ENCODE measurements at regions not wholly inside any gene's neighbourhood (a gene's known extent, or its start where the extent isn't known, plus 50 kb on each side); places are given as distances from the start of the nearest gene placed in this dataset.

DNA sequence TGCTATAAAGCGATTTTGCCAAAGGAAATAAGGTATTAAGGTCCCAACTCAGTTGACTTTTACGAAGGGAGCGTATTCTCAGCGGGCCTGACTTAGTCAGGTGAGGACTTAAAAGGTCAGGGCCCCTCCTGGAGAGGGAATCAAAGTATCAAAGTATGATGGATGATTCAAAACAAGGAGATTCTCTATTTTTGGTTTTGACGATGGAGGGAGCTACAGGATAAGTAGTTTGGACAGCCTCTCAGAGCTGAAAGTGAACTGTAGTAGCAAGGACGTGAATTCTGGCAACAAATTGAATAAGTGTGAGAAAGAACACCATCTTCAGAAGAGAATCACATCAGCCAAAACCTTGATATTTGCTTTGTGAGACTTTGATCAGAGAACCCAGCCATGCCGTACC lies 1186.5 kb downstream of the SI start:
- in situ Hi-C loops (cut with MboI; ENCODE audit: low sequenced_read_pairs in 4 of 4) = no loop called here
- intact Hi-C loops (cut with DNase I; ENCODE audit: low total_unique reads) = no loop called here
- Histone ChIP-seq H3K4me1 (no peaks in the 10 kb centered on the region), H3K36me3 (no peaks in the 10 kb centered on the region), H3K9me3 (no peaks in the 10 kb centered on the region), H3K27ac (no peak overlapping the region), H3K4me3 (no peak overlapping the region), H3K27me3 (no peaks in the 10 kb centered on the region)
- TF ChIP-seq POLR2A (IDR thresholded peaks at IDR 0.05) = no peak
- TF ChIP-seq, protein P1, sequence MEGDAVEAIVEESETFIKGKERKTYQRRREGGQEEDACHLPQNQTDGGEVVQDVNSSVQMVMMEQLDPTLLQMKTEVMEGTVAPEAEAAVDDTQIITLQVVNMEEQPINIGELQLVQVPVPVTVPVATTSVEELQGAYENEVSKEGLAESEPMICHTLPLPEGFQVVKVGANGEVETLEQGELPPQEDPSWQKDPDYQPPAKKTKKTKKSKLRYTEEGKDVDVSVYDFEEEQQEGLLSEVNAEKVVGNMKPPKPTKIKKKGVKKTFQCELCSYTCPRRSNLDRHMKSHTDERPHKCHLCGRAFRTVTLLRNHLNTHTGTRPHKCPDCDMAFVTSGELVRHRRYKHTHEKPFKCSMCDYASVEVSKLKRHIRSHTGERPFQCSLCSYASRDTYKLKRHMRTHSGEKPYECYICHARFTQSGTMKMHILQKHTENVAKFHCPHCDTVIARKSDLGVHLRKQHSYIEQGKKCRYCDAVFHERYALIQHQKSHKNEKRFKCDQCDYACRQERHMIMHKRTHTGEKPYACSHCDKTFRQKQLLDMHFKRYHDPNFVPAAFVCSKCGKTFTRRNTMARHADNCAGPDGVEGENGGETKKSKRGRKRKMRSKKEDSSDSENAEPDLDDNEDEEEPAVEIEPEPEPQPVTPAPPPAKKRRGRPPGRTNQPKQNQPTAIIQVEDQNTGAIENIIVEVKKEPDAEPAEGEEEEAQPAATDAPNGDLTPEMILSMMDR (IDR thresholded peaks at IDR 0.05 in 4 of 5, conservative IDR thresholded peaks at IDR 0.05 in 1 of 5) = no peak
- no peak for ATAC-seq
- no peak for DNase-seq

DNA sequence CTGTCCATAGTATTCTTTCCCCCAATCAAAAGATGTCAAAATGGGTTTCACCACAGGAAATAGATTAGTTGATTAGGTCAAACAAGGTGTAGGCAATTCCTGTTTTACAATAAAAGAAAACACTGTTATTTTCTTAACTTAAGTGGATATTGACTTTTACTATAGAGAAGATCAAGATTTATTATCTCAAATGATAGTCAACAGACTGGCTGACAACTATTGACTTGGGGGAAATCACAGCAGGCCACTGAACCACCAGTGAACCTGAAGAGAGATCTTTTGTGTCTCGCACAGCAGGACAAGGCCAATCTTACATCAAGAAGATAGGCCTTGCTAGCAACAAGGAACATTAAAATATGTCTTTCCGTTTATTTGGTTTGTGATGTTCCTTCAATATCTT lies 1187.6 kb downstream of the SI start:
- no peak for TF ChIP-seq POLR2A (IDR thresholded peaks at IDR 0.05)
- TF ChIP-seq, protein P1 (IDR thresholded peaks at IDR 0.05 in 4 of 5, conservative IDR thresholded peaks at IDR 0.05 in 1 of 5) = no peak
- in situ Hi-C loops (cut with MboI; ENCODE audit: low sequenced_read_pairs in 4 of 4) = no loop called here
- intact Hi-C loops (cut with DNase I; ENCODE audit: low total_unique reads) = no loop called here
- DNase-seq (no peak), ATAC-seq (no peak)
- no peaks in the 10 kb centered on the region for H3K4me1 ChIP-seq
- no peaks in the 10 kb centered on the region for H3K36me3 ChIP-seq
- H3K27ac ChIP-seq = no peak overlapping the region
- no peaks in the 10 kb centered on the region for H3K9me3 ChIP-seq
- H3K4me3 ChIP-seq = no peak overlapping the region
- H3K27me3 ChIP-seq = no peaks in the 10 kb centered on the region

DNA sequence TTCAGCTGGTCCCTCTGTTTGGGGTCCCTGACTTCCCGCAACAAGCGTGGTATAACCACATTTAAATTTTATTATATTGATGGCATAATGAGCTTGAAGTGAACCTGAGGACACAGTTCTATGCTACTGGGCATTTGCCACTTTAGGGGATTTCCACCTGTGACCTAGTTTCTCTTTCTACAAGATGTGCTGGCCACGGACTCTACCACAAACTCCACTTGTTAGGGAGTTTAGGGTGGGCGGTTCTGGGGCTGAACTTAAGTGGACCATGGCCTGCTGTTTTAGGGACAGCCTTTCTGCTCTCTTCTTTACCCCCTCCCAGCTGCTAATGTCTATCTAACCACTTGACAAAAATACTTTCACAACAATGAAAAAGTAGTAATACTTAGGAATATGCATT lies 1199.1 kb downstream of the SI start:
- ATAC-seq (no peak), DNase-seq (no peak)
- Histone ChIP-seq H3K4me1 (no peaks in the 10 kb centered on the region), H3K27ac (no peak overlapping the region), H3K27me3 (no peaks in the 10 kb centered on the region), H3K4me3 (no peak overlapping the region), H3K36me3 (no peaks in the 10 kb centered on the region), H3K9me3 (no peaks in the 10 kb centered on the region)
- in situ Hi-C loops (cut with MboI; ENCODE audit: low sequenced_read_pairs in 4 of 4) = no loop called here
- TF ChIP-seq, protein P1 (IDR thresholded peaks at IDR 0.05 in 4 of 5, conservative IDR thresholded peaks at IDR 0.05 in 1 of 5) = no peak
- no peak for TF ChIP-seq POLR2A (IDR thresholded peaks at IDR 0.05)
- intact Hi-C loops (cut with DNase I; ENCODE audit: low total_unique reads) = no loop called here

DNA sequence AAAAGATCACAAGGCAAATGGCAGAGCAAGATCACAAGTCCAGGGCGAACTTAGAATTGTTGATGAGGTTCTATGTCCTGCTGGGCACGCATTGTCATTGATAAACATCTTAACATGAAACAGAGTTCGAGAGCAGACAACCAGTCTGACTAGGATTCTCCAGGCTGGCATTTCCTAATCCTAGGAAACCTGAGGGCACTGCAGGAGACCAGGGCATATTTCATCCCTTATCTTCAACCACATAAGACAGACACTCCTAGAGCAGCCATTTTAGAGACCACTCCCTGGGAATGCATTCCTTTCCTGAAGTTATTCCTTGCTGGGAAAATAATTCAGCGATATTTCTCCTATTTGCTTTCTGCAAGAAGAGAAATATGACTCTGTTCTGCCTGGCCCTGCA lies 1199.9 kb downstream of the SI start:
- intact Hi-C loops (cut with DNase I; ENCODE audit: low total_unique reads) (no loop called here), in situ Hi-C loops (cut with MboI; ENCODE audit: low sequenced_read_pairs in 4 of 4) (no loop called here)
- TF ChIP-seq, protein P1 (IDR thresholded peaks at IDR 0.05 in 4 of 5, conservative IDR thresholded peaks at IDR 0.05 in 1 of 5) = no peak
- H3K4me3 ChIP-seq = no peak overlapping the region
- no peak overlapping the region for H3K27ac ChIP-seq
- ATAC-seq (no peak), DNase-seq (no peak)
- H3K36me3 ChIP-seq = no peaks in the 10 kb centered on the region
- no peaks in the 10 kb centered on the region for H3K9me3 ChIP-seq
- H3K27me3 ChIP-seq = no peaks in the 10 kb centered on the region
- no peaks in the 10 kb centered on the region for H3K4me1 ChIP-seq

GRCh38 chr3:163877805-163878204 lies 1200.5 kb downstream of the SI start:
- ATAC-seq = no peak
- no peaks in the 10 kb centered on the region for H3K36me3 ChIP-seq
- no peak overlapping the region for H3K4me3 ChIP-seq
- H3K27ac ChIP-seq = no peak overlapping the region
- intact Hi-C loops (cut with DNase I; ENCODE audit: low total_unique reads) = no loop called here
- H3K4me1 ChIP-seq = no peaks in the 10 kb centered on the region
- DNase-seq = no peak
- in situ Hi-C loops (cut with MboI; ENCODE audit: low sequenced_read_pairs in 4 of 4) = no loop called here
- no peaks in the 10 kb centered on the region for H3K9me3 ChIP-seq
- H3K27me3 ChIP-seq = no peaks in the 10 kb centered on the region
- TF ChIP-seq POLR2A (IDR thresholded peaks at IDR 0.05) = no peak
- TF ChIP-seq, protein P1 (IDR thresholded peaks at IDR 0.05 in 4 of 5, conservative IDR thresholded peaks at IDR 0.05 in 1 of 5) = no peak

All from gastrocnemius medialis (tissue), 4 donors.